ENCODE measurements at regions not wholly inside any gene's neighbourhood (a gene's known extent, or its start where the extent isn't known, plus 50 kb on each side); places are given as distances from the start of the nearest gene placed in this dataset.

DNA sequence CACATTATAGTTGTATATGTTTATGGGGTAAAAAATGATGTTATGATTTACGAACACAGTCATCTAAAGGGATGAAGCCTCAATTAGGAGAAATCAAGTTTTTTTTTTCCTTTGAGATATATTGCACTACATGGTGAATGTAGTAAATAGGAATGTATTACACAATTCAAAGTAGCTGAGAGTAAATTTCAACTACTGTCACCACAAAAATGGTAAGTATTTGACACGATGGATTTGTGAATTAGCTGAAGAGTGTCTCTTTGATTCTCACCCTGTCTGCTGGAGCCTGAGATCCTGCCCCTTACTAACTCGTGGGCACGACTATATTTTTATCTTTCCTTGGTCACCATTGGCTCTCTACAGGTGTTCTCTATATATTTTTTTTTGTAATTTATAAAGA, 540.4 kb upstream of the DSEL start:
- Mint-ChIP-seq H3K4me3 (ENCODE audit: low read depth) (no peak overlapping the region), H3K27me3 (peaks cover 4% of the 10 kb centered on the region), H3K9me3 (ENCODE audit: low read depth) (peaks cover 3% of the 10 kb centered on the region), H3K27ac (no peak overlapping the region), H3K4me1 (ENCODE audit: low read depth) (peaks cover 2% of the 10 kb centered on the region), H3K36me3 (ENCODE audit: insufficient read depth) (no peaks in the 10 kb centered on the region)
- DNase-seq (ENCODE audit: low spot score, unreplicated experiment): no peak
- TF ChIP-seq, protein P1, sequence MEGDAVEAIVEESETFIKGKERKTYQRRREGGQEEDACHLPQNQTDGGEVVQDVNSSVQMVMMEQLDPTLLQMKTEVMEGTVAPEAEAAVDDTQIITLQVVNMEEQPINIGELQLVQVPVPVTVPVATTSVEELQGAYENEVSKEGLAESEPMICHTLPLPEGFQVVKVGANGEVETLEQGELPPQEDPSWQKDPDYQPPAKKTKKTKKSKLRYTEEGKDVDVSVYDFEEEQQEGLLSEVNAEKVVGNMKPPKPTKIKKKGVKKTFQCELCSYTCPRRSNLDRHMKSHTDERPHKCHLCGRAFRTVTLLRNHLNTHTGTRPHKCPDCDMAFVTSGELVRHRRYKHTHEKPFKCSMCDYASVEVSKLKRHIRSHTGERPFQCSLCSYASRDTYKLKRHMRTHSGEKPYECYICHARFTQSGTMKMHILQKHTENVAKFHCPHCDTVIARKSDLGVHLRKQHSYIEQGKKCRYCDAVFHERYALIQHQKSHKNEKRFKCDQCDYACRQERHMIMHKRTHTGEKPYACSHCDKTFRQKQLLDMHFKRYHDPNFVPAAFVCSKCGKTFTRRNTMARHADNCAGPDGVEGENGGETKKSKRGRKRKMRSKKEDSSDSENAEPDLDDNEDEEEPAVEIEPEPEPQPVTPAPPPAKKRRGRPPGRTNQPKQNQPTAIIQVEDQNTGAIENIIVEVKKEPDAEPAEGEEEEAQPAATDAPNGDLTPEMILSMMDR (IDR thresholded peaks at IDR 0.05; ENCODE audit: unreplicated experiment): no peak

DNA sequence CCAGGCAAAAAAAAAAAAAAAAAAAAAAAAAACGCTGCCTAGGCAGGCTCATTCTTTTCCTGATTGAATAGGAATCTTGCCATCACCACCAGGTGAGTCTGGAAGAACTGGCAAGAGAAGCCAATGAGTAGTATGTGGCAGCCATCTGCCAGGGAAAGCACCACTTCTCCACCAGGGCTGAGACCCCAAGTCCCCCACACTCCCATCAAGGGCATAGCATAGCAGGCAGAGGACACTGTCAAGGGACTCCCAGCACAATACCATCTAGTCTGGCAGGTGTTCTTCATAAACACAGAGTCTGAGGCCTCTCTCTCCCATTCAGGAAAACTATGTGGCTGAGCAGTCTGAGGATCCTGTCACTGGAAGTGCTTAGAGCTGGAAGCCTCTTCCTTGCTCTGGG, 538.1 kb upstream of the DSEL start:
- H3K27ac Mint-ChIP-seq: no peak overlapping the region
- DNase-seq (ENCODE audit: low spot score, unreplicated experiment): no peak
- TF ChIP-seq, protein P1 (IDR thresholded peaks at IDR 0.05; ENCODE audit: unreplicated experiment): no peak
- H3K27me3 Mint-ChIP-seq: peaks cover 4% of the 10 kb centered on the region
- H3K36me3 Mint-ChIP-seq (ENCODE audit: insufficient read depth): no peaks in the 10 kb centered on the region
- peaks cover 3% of the 10 kb centered on the region for H3K9me3 Mint-ChIP-seq (ENCODE audit: low read depth)
- H3K4me1 Mint-ChIP-seq (ENCODE audit: low read depth): peaks cover 4% of the 10 kb centered on the region
- H3K4me3 Mint-ChIP-seq (ENCODE audit: low read depth): no peak overlapping the region

DNA sequence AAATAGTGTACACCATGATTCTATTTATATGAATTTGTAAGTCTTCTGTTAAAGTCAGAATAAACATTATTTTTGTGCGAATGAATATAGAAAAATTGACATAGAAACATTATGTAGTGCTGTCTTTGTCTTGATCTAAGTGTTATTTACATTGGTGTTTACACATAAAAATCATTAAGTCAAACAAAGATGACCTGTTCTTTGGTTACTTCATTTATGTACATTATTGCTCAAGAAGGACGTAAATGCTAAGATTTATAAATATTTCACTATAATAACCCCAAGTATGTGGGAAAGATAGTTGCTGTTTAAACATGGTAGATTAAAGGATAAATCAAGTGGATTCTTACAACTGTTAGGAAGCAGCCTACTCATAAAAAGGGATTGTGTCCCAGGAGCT, 536.8 kb upstream of the DSEL start:
- H3K36me3 Mint-ChIP-seq (ENCODE audit: insufficient read depth): no peaks in the 10 kb centered on the region
- peaks cover 4% of the 10 kb centered on the region for H3K4me1 Mint-ChIP-seq (ENCODE audit: low read depth)
- TF ChIP-seq, protein P1 (IDR thresholded peaks at IDR 0.05; ENCODE audit: unreplicated experiment): no peak
- H3K9me3 Mint-ChIP-seq (ENCODE audit: low read depth): peaks cover 3% of the 10 kb centered on the region
- DNase-seq (ENCODE audit: low spot score, unreplicated experiment): no peak
- peaks cover 4% of the 10 kb centered on the region for H3K27me3 Mint-ChIP-seq
- H3K27ac Mint-ChIP-seq: no peak overlapping the region
- H3K4me3 Mint-ChIP-seq (ENCODE audit: low read depth): no peak overlapping the region

DNA sequence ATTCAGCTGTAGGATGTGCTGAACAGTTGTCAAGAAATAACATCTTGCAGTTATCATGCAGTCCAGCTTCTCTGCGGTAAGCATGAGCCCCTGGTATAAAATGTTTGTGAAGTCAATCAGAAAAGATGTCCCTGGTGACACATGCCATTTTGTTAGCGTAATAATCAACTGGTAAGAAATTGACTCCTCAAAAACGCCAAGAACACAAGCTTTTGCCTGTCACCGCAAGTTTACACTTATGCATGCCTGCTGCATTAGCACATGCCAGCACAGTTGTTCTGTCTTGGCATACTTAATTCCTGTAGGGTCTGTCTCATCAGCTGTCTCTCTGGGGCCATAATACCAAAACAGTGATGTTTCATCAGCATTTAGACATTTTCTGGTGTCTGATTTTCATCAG, 524.8 kb upstream of the DSEL start:
- Mint-ChIP-seq H3K9me3 (ENCODE audit: low read depth) (no peaks in the 10 kb centered on the region), H3K36me3 (ENCODE audit: insufficient read depth) (no peaks in the 10 kb centered on the region), H3K4me3 (ENCODE audit: low read depth) (no peak overlapping the region), H3K27ac (no peak overlapping the region), H3K27me3 (no peaks in the 10 kb centered on the region), H3K4me1 (ENCODE audit: low read depth) (no peaks in the 10 kb centered on the region)
- DNase-seq (ENCODE audit: low spot score, unreplicated experiment): no peak
- TF ChIP-seq, protein P1 (IDR thresholded peaks at IDR 0.05; ENCODE audit: unreplicated experiment): no peak

DNA sequence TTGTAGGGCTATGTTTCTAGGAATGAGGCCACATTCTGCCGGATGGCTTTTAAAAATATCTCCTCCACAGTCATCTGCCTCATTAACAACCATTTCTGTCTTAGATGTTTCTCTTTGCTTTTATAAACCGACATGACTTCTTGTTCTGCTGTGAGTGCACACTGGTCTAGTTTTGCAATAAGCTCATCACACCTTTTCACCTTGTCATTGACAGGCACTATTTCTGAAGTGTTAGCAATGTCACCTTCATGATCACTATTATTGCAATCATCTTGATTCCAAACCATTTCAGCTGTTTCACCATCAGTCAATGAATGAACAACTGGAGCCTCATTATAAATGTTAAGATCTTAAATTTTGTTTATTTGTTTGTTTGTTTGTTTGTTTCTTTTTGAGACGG, 523.7 kb upstream of the DSEL start:
- Mint-ChIP-seq H3K9me3 (ENCODE audit: low read depth) (no peaks in the 10 kb centered on the region), H3K36me3 (ENCODE audit: insufficient read depth) (no peaks in the 10 kb centered on the region), H3K27ac (no peak overlapping the region), H3K4me3 (ENCODE audit: low read depth) (no peak overlapping the region), H3K4me1 (ENCODE audit: low read depth) (no peaks in the 10 kb centered on the region), H3K27me3 (peaks cover 4% of the 10 kb centered on the region)
- DNase-seq (ENCODE audit: low spot score, unreplicated experiment): no peak
- TF ChIP-seq, protein P1 (IDR thresholded peaks at IDR 0.05; ENCODE audit: unreplicated experiment): no peak

Measured in progenitor cell of endocrine pancreas (in vitro differentiated cells).